HL-60 (cell line): ENCODE measurements at regions not wholly inside any gene's neighbourhood (a gene's known extent, or its start where the extent isn't known, plus 50 kb on each side); places are given as distances from the start of the nearest gene placed in this dataset.

Source experiments
- DNase-seq, 2 experiments: peaks; one replicate each; pipeline ENCODE4 v3.0.0-alpha.2; 2010 to 2020; ENCODE audit warnings: low read depth in 1 of 2, low spot score in 1 of 2
- H3K27ac ChIP-seq: fragments of 250-450 bp; sonication (Bioruptor Pico); replicated peaks from 2 replicates; pipeline ENCODE4 v1.5.1; 2020; ENCODE audit warnings: mild to moderate bottlenecking, moderate library complexity
- H3K27me3 ChIP-seq: fragments of 250-450 bp; sonication (Bioruptor Pico); 2 replicates; pipeline ENCODE4 v1.5.1; 2021; ENCODE audit warnings: mild to moderate bottlenecking, moderate library complexity; ENCODE audit not compliant: insufficient read depth, poor library complexity, severe bottlenecking
- H3K4me3 ChIP-seq: replicated peaks from 2 replicates; pipeline ENCODE4 v1.5.1; 2011; ENCODE audit warnings: mild to moderate bottlenecking, control low read depth, low read length; ENCODE audit not compliant: insufficient read depth
- GABPA ChIP-seq: IDR thresholded peaks from 2 replicates; pipeline ENCODE4 v1.6.1; 2012; ENCODE audit warnings: low read depth
- POLR2AphosphoS5 ChIP-seq: IDR thresholded peaks from 2 replicates; pipeline ENCODE4 v1.6.1; 2012; ENCODE audit warnings: low read depth
- SPI1 ChIP-seq: IDR thresholded peaks from 2 replicates; pipeline ENCODE4 v1.6.1; 2012; ENCODE audit warnings: low read depth, mild to moderate bottlenecking, borderline replicate concordance
- TF ChIP-seq, protein P1 (sequence below): IDR thresholded peaks from one replicate; pipeline ENCODE4 v1.5.1; 2011; ENCODE audit warnings: low read length, control low read depth, inconsistent platforms; ENCODE audit not compliant: insufficient read depth
- TF ChIP-seq, protein P2 (sequence below): IDR thresholded peaks from 2 replicates; pipeline ENCODE4 v1.6.1; 2012; ENCODE audit warnings: low read depth; ENCODE audit not compliant: insufficient replicate concordance

DNA sequence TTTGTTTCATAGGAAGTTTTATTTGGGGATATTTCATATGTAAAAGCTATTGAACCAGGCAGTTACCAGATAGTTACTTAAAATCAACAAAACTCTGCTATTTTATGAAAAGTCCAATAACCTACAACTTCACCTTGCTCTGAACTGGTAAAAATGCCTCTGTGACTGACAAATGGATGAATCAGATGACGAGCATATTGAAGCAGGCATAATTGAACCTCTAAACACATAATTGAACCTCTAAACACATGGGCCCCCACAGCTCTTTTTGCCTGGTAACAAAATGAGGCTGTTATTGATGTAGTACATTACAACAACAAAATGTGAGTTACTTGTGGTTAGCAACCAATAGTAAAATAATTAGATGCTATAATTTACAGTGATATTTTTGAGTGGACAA, 99.7 kb downstream of the MBL2 start:
- H3K4me3 ChIP-seq = no peak overlapping the region
- H3K27ac ChIP-seq = no peak overlapping the region
- TF ChIP-seq, protein P1, sequence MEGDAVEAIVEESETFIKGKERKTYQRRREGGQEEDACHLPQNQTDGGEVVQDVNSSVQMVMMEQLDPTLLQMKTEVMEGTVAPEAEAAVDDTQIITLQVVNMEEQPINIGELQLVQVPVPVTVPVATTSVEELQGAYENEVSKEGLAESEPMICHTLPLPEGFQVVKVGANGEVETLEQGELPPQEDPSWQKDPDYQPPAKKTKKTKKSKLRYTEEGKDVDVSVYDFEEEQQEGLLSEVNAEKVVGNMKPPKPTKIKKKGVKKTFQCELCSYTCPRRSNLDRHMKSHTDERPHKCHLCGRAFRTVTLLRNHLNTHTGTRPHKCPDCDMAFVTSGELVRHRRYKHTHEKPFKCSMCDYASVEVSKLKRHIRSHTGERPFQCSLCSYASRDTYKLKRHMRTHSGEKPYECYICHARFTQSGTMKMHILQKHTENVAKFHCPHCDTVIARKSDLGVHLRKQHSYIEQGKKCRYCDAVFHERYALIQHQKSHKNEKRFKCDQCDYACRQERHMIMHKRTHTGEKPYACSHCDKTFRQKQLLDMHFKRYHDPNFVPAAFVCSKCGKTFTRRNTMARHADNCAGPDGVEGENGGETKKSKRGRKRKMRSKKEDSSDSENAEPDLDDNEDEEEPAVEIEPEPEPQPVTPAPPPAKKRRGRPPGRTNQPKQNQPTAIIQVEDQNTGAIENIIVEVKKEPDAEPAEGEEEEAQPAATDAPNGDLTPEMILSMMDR = no peak
- TF ChIP-seq GABPA (no peak), POLR2AphosphoS5 (no peak), SPI1 (no peak)
- TF ChIP-seq, protein P2, sequence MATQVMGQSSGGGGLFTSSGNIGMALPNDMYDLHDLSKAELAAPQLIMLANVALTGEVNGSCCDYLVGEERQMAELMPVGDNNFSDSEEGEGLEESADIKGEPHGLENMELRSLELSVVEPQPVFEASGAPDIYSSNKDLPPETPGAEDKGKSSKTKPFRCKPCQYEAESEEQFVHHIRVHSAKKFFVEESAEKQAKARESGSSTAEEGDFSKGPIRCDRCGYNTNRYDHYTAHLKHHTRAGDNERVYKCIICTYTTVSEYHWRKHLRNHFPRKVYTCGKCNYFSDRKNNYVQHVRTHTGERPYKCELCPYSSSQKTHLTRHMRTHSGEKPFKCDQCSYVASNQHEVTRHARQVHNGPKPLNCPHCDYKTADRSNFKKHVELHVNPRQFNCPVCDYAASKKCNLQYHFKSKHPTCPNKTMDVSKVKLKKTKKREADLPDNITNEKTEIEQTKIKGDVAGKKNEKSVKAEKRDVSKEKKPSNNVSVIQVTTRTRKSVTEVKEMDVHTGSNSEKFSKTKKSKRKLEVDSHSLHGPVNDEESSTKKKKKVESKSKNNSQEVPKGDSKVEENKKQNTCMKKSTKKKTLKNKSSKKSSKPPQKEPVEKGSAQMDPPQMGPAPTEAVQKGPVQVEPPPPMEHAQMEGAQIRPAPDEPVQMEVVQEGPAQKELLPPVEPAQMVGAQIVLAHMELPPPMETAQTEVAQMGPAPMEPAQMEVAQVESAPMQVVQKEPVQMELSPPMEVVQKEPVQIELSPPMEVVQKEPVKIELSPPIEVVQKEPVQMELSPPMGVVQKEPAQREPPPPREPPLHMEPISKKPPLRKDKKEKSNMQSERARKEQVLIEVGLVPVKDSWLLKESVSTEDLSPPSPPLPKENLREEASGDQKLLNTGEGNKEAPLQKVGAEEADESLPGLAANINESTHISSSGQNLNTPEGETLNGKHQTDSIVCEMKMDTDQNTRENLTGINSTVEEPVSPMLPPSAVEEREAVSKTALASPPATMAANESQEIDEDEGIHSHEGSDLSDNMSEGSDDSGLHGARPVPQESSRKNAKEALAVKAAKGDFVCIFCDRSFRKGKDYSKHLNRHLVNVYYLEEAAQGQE = no peak
- H3K27me3 ChIP-seq = no peaks in the 10 kb centered on the region
- DNase-seq = no peak

DNA sequence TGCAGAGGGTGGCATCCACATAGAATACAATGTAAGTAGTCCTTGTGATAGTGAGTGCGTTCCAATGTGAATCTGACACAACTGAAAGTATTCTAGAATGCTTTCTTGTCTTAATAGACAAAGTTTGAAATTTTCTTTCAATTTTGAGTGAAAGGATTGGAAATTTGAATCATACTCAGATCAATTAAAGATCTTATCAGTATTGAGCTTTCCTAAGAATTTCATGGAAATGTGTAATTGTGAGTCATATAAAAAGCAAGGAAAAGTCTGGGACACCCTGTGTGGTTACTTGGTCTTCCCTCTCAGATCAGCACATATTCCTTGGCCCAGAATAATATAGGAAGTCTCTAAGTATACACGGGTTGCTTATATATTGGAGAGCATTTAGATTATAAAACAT, 99.1 kb downstream of the MBL2 start:
- no peak overlapping the region for H3K4me3 ChIP-seq
- TF ChIP-seq, protein P1 = no peak
- TF ChIP-seq, protein P2 = no peak
- no peak for DNase-seq
- no peaks in the 10 kb centered on the region for H3K27me3 ChIP-seq
- H3K27ac ChIP-seq = no peak overlapping the region

DNA sequence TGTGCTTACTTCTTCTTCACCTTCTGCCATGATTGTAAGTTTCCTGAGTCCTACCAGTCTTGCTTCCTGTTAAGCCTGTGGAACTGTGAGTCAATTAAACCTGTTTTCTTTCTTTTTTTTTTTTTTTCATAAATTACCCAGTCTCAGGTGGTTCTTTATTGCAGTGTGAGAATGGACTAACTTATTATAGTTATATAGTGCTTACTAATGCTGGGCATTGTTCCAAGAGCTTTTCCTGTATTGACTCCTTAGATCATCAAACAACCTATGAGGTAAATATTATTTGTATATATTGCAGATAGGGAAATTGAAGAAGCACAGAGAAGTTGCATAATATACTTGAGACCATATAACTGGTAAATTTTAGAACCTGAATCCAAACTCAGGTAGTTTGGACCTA, 98.1 kb downstream of the MBL2 start:
- no peak for TF ChIP-seq POLR2AphosphoS5
- TF ChIP-seq, protein P2 = no peak
- Histone ChIP-seq H3K4me3 (no peak overlapping the region), H3K27me3 (no peaks in the 10 kb centered on the region), H3K27ac (no peak overlapping the region)
- no peak for DNase-seq

DNA sequence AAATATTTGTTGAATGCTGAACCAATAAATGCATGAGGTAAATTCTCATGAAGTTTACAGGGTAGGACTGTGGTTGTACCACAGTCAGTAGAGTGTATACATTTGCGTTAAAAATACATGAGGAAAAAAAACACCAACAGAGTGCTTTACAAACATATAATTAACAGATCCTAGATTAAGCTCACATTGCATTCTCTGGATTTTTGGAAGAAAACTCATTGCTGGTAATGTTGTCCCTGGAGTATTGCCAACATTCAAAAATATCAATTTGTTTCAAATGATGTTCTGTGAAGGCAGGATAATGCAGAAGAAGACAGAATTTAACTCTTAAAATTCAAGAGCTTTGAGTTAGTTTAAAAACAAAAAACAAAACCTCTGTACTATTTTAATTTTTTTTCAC, 95.5 kb downstream of the MBL2 start:
- H3K27ac ChIP-seq = no peak overlapping the region
- DNase-seq = no peak
- H3K4me3 ChIP-seq = no peak overlapping the region
- TF ChIP-seq GABPA (no peak), SPI1 (no peak), POLR2AphosphoS5 (no peak)
- TF ChIP-seq, protein P1 = no peak
- TF ChIP-seq, protein P2 = no peak
- H3K27me3 ChIP-seq = no peaks in the 10 kb centered on the region
